ENCODE measurements at regions not wholly inside any gene's neighbourhood (a gene's known extent, or its start where the extent isn't known, plus 50 kb on each side); places are given as distances from the start of the nearest gene placed in this dataset.

GRCh38 chr2:228949831-228950230, 321.3 kb downstream of the PID1 start:
- TF ChIP-seq CTCF (IDR thresholded peaks at IDR 0.05) (no peak), POLR2A (IDR thresholded peaks at IDR 0.05; ENCODE audit: low read depth) (no peak), POLR2AphosphoS5 (IDR thresholded peaks at IDR 0.05) (no peak), EP300 (IDR thresholded peaks at IDR 0.05) (no peak)
